IMR-90 (cell line): ENCODE measurements at regions not wholly inside any gene's neighbourhood (a gene's known extent, or its start where the extent isn't known, plus 50 kb on each side); places are given as distances from the start of the nearest gene placed in this dataset.

Source experiments
- ATAC-seq: fragments of 200-7000 bp; cut with Tn5 transposase; 2 replicates; pipeline ENCODE4 v1.9.1; 2020; ENCODE audit warnings: low read depth, mild to moderate bottlenecking, moderate library complexity
- BruUV-seq: library from RNA; stranded (reverse); fragments of 400-500 nt; replicated peaks from 2 replicates; lab custom pipeline; 2021; lab: Mats Ljungman, UMichigan
- CTCF ChIA-PET: fragments of 300-600 bp; formaldehyde crosslinking; extraction: SDS; loops from one replicate; lab custom pipeline; 2021; ENCODE audit warnings: antibody characterized with exemption; lab: Yijun Ruan, JAX
- POLR2A ChIA-PET: fragments of 300-600 bp; sonication (Branson Sonifier 250); formaldehyde crosslinking; loops from one replicate; lab custom pipeline; 2022; ENCODE audit warnings: antibody characterized with exemption; ENCODE audit not compliant: unreplicated experiment; lab: Charles Lee
- DNase-seq: peaks from one replicate; pipeline ENCODE4 v3.0.0; 2013
- H2AFZ ChIP-seq: replicated peaks from 2 replicates; pipeline ENCODE3; 2013; ENCODE audit warnings: low read length, mild to moderate bottlenecking; ENCODE audit not compliant: poor library complexity
- H2AK5ac ChIP-seq: 2 replicates; pipeline ENCODE4 v1.6.1; 2013; ENCODE audit warnings: low read depth, low read length, inconsistent platforms
- H2AK9ac ChIP-seq: replicated peaks from 2 replicates; pipeline ENCODE3; 2013; ENCODE audit warnings: mild to moderate bottlenecking, low read depth, low read length, moderate library complexity; ENCODE audit not compliant: poor library complexity
- H2BK120ac ChIP-seq: 2 replicates; pipeline ENCODE4 v1.6.1; 2013; ENCODE audit warnings: low read depth, low read length, inconsistent platforms
- H2BK15ac ChIP-seq: 3 replicates; pipeline ENCODE4 v1.6.1; 2013; ENCODE audit warnings: low read depth, low read length, inconsistent platforms
- H2BK20ac ChIP-seq: 2 replicates; pipeline ENCODE4 v1.6.1; 2013; ENCODE audit warnings: low read depth, mild to moderate bottlenecking, inconsistent platforms, low read length, moderate library complexity
- H2BK5ac ChIP-seq: 2 replicates; pipeline ENCODE4 v1.6.1; 2013; ENCODE audit warnings: mild to moderate bottlenecking, low read depth, low read length, inconsistent platforms; ENCODE audit not compliant: poor library complexity, severe bottlenecking
- H3K14ac ChIP-seq: replicated peaks from 2 replicates; pipeline ENCODE4 v1.6.1; 2013; ENCODE audit warnings: low read depth, low read length, inconsistent platforms
- H3K18ac ChIP-seq: 2 replicates; pipeline ENCODE4 v1.6.1; 2013; ENCODE audit warnings: low read depth, low read length, control low read depth
- H3K23ac ChIP-seq: 2 replicates; pipeline ENCODE4 v1.6.1; 2013; ENCODE audit warnings: low read depth, low read length, inconsistent platforms
- H3K27ac ChIP-seq: 2 replicates; pipeline ENCODE4 v1.5.1; 2013; ENCODE audit warnings: mild to moderate bottlenecking, control low read depth, low read length; ENCODE audit not compliant: insufficient read depth
- H3K27me3 ChIP-seq: 2 replicates; pipeline ENCODE4 v1.6.1; 2013; ENCODE audit warnings: low read length; ENCODE audit not compliant: control insufficient read depth, insufficient read depth
- H3K36me3 ChIP-seq: 2 replicates; pipeline ENCODE4 v1.6.1; 2013; ENCODE audit warnings: low read length, mixed read lengths; ENCODE audit not compliant: control insufficient read depth, insufficient read depth
- H3K4ac ChIP-seq: 2 replicates; pipeline ENCODE4 v1.6.1; 2013; ENCODE audit warnings: low read depth, low read length, inconsistent platforms
- H3K4me1 ChIP-seq: 2 replicates; pipeline ENCODE4 v1.6.1; 2013; ENCODE audit warnings: low read length, mixed read lengths; ENCODE audit not compliant: control insufficient read depth, insufficient read depth
- H3K4me2 ChIP-seq: 2 replicates; pipeline ENCODE4 v1.6.1; 2013; ENCODE audit warnings: low read depth, mild to moderate bottlenecking, control low read depth, low read length, moderate library complexity
- H3K4me3 ChIP-seq: 2 replicates; pipeline ENCODE4 v1.5.1; 2013; ENCODE audit warnings: low read depth, mild to moderate bottlenecking, control low read depth, low read length, moderate library complexity; ENCODE audit not compliant: insufficient read depth
- H3K56ac ChIP-seq: 2 replicates; pipeline ENCODE4 v1.6.1; 2013; ENCODE audit warnings: low read length, inconsistent platforms; ENCODE audit not compliant: insufficient read depth; ENCODE audit errors: extremely low read depth
- H3K79me1 ChIP-seq, 2 experiments: 2 replicates each; pipeline ENCODE4 v1.6.1; 2013; ENCODE audit warnings: low read length in 2 of 2, inconsistent platforms in 1 of 2, low read depth in 1 of 2
- H3K9ac ChIP-seq: 2 replicates; pipeline ENCODE4 v1.6.1; 2013; ENCODE audit warnings: low read depth, low read length, control low read depth
- H3K9me1 ChIP-seq: 2 replicates; pipeline ENCODE4 v1.6.1; 2013; ENCODE audit warnings: low read length, inconsistent platforms; ENCODE audit not compliant: insufficient read depth
- H3K9me3 ChIP-seq: 2 replicates; pipeline ENCODE4 v1.6.1; 2013; ENCODE audit warnings: low read length; ENCODE audit not compliant: control insufficient read depth, insufficient read depth
- H4K20me1 ChIP-seq: 2 replicates; pipeline ENCODE4 v1.6.1; 2013; ENCODE audit warnings: low read length, inconsistent platforms; ENCODE audit not compliant: insufficient read depth
- H4K5ac ChIP-seq: 2 replicates; pipeline ENCODE4 v1.6.1; 2013; ENCODE audit warnings: mild to moderate bottlenecking, low read depth, low read length, control low read depth
- H4K8ac ChIP-seq, 2 experiments: 2 replicates each; pipeline ENCODE4 v1.6.1; 2013; ENCODE audit warnings: low read depth in 2 of 2, low read length in 2 of 2, control low read depth in 1 of 2, inconsistent platforms in 1 of 2
- H4K91ac ChIP-seq: 2 replicates; pipeline ENCODE4 v1.6.1; 2013; ENCODE audit warnings: low read depth, low read length, inconsistent platforms; ENCODE audit not compliant: insufficient read depth
- BHLHE40 ChIP-seq: fragments of 150-350 bp; IDR thresholded peaks from 2 replicates; pipeline ENCODE4 v1.6.1; 2016; ENCODE audit warnings: mild to moderate bottlenecking, low read depth, low read length
- CEBPB ChIP-seq: IDR thresholded peaks from 2 replicates; pipeline ENCODE4 v1.6.1; 2012; ENCODE audit warnings: low read depth, low read length, improper control_type of control experiment
- CHD1 ChIP-seq: IDR thresholded peaks from 2 replicates; pipeline ENCODE4 v1.6.1; 2012; ENCODE audit warnings: low read depth, low read length, improper control_type of control experiment
- CTCF ChIP-seq: conservative IDR thresholded peaks from 2 replicates; pipeline ENCODE4 v1.5.1; 2012; ENCODE audit warnings: mild to moderate bottlenecking, low read depth, low read length, improper control_type of control experiment
- ELK1 ChIP-seq: fragments of 150-350 bp; IDR thresholded peaks from 2 replicates; pipeline ENCODE4 v1.6.1; 2016; ENCODE audit warnings: low read depth, mild to moderate bottlenecking, low read length, moderate library complexity, borderline replicate concordance
- FOS ChIP-seq: fragments of 150-350 bp; IDR thresholded peaks from 2 replicates; pipeline ENCODE4 v1.6.1; 2016; ENCODE audit warnings: low read depth, low read length
- MAFK ChIP-seq: IDR thresholded peaks from 2 replicates; pipeline ENCODE4 v1.6.1; 2012; ENCODE audit warnings: low read depth, low read length, improper control_type of control experiment
- MAZ ChIP-seq: IDR thresholded peaks from 2 replicates; pipeline ENCODE4 v1.6.1; 2012; ENCODE audit warnings: low read depth, mild to moderate bottlenecking, low read length, improper control_type of control experiment, moderate library complexity, borderline replicate concordance
- MXI1 ChIP-seq: IDR thresholded peaks from 2 replicates; pipeline ENCODE4 v1.6.1; 2012; ENCODE audit warnings: low read depth, mild to moderate bottlenecking, low read length, moderate library complexity, borderline replicate concordance
- NFE2L2 ChIP-seq: fragments of 150-350 bp; IDR thresholded peaks from 2 replicates; pipeline ENCODE4 v1.6.1; 2016; ENCODE audit warnings: low read depth, mild to moderate bottlenecking, low read length
- POLR2A ChIP-seq: IDR thresholded peaks from 2 replicates; pipeline ENCODE4 v1.6.1; 2012; ENCODE audit warnings: mild to moderate bottlenecking, low read depth, low read length
- RAD21 ChIP-seq: IDR thresholded peaks from 2 replicates; pipeline ENCODE4 v1.6.1; 2012; ENCODE audit warnings: low read length, improper control_type of control experiment
- RCOR1 ChIP-seq: IDR thresholded peaks from 2 replicates; pipeline ENCODE4 v1.6.1; 2012; ENCODE audit warnings: mild to moderate bottlenecking, low read length, improper control_type of control experiment; ENCODE audit not compliant: insufficient replicate concordance
- RFX5 ChIP-seq: IDR thresholded peaks from 2 replicates; pipeline ENCODE4 v1.8.0; 2012; ENCODE audit warnings: low read depth, mild to moderate bottlenecking, low read length, moderate library complexity
- SMC3 ChIP-seq: fragments of 150-350 bp; IDR thresholded peaks from 2 replicates; pipeline ENCODE4 v1.6.1; 2016; ENCODE audit warnings: low read depth, mild to moderate bottlenecking, antibody characterized with exemption, low read length, moderate library complexity
- USF2 ChIP-seq: fragments of 150-350 bp; IDR thresholded peaks from 2 replicates; pipeline ENCODE4 v1.6.1; 2017; ENCODE audit warnings: mild to moderate bottlenecking, antibody characterized with exemption, low read length, low read depth
- WGBS, 2 experiments: methylation state at CpG; one replicate each; pipeline versions ENCODE4 v1.1.5 to v1.1.7; 2013; ENCODE audit warnings: missing lambda C conversion rate in 2 of 2; ENCODE audit not compliant: insufficient read length in 1 of 2; ENCODE audit errors: extremely low coverage in 2 of 2; 5-methylcytosine and 5-hydroxymethylcytosine counted together
- dilution Hi-C: fragments of 300-500 bp; cut with HindIII; formaldehyde crosslinking; loops from one replicate; pipeline ENCODE4 v1.14.3; 2018; ENCODE audit warnings: low sequenced_read_pairs; ENCODE audit not compliant: unreplicated experiment
- in situ Hi-C: fragments of 300-500 bp; cut with MboI; formaldehyde crosslinking; loops from 3 replicates; pipeline ENCODE4 v1.14.3; 2019; ENCODE audit warnings: low sequenced_read_pairs, inconsistent platforms, mixed read lengths
- intact Hi-C: fragments of 100-400 bp; cut with micrococcal nuclease; formaldehyde crosslinking; loops from 2 replicates; pipeline ENCODE4 v1.10.0; 2022

DNA sequence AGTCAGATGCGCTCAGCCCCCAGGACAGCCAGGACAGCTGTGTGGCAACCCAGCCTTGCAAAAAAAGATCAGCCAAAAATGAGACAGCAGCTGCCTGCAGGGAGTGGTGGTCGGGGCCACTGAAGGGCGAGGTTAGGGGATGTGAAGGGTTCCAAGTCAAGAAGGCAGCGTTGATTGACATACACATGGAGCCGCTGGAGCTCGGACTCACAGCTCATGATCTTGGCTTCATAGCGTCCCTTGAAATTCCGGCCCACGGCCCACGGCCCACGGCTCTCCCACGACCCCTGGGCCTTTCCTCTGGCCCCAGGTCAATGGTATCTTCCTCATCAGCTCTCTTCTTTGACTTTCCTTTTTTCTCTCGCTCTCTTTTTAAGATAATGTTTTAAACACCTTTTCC, 390.0 kb upstream of the IRX4 start:
- Histone ChIP-seq H2BK20ac (no peak overlapping the region), H3K27ac (no peak overlapping the region), H4K5ac (no peak overlapping the region), H3K18ac (no peak overlapping the region), H3K9me3 (peaks cover 17% of the 10 kb centered on the region), H2BK5ac (no peak overlapping the region), H3K27me3 (no peaks in the 10 kb centered on the region), H2BK120ac (no peak overlapping the region), H3K4ac (no peak overlapping the region), H4K8ac (no peak overlapping the region), H3K79me1 (no peaks in the 10 kb centered on the region), H3K9ac (no peak overlapping the region), H4K91ac (no peak overlapping the region), H2AK9ac (no peak overlapping the region), H3K23ac (no peak overlapping the region), H3K4me2 (no peak overlapping the region), H3K4me3 (no peak overlapping the region), H3K9me1 (no peaks in the 10 kb centered on the region), H3K56ac (no peak overlapping the region), H2AFZ (no peak overlapping the region), H4K20me1 (no peaks in the 10 kb centered on the region), H3K14ac (no peak overlapping the region), H3K4me1 (no peaks in the 10 kb centered on the region), H2AK5ac (no peak overlapping the region), H2BK15ac (no peak overlapping the region), H3K36me3 (no peaks in the 10 kb centered on the region)
- TF ChIP-seq CEBPB (no peak), CHD1 (no peak), MXI1 (no peak), MAFK (no peak), RAD21 (no peak), NFE2L2 (no peak), RCOR1 (no peak), MAZ (no peak), RFX5 (no peak), ELK1 (no peak), POLR2A (no peak), FOS (no peak), CTCF (no peak), SMC3 (no peak), BHLHE40 (no peak), USF2 (no peak)
- ATAC-seq: no peak
- CTCF ChIA-PET: no interaction called here
- no TSS peak for BruUV-seq
- POLR2A ChIA-PET: no interaction called here
- WGBS, 2 experiments: 38% methylated on average over 2 of the region's 13 CpGs; no CpG with 5 or more reads in 1 of the 2 experiments
- dilution Hi-C loops: no loop called here
- no peak for DNase-seq
- in situ Hi-C loops: no loop called here
- intact Hi-C loops: no loop called here
